CD4-positive, alpha-beta T cell treated with Interleukin-10 for 1 hour (primary cell): ENCODE measurements at regions not wholly inside any gene's neighbourhood (a gene's known extent, or its start where the extent isn't known, plus 50 kb on each side); places are given as distances from the start of the nearest gene placed in this dataset.

Experiments used
- DNase-seq: peaks from one replicate; pipeline ENCODE4 v3.0.0-alpha.2; 2020

- no peak for DNase-seq
Observed at GRCh38 chr13:29921542-29921941, 71.1 kb upstream of the UBL3 start.

GRCh38 chr13:29920025-29920643, 69.7 kb upstream of the UBL3 start:
- no peak for DNase-seq

- DNase-seq, result no peak
Observed at GRCh38 chr13:29918845-29919244, 68.4 kb upstream of the UBL3 start.

GRCh38 chr13:29917650-29918049, 67.2 kb upstream of the UBL3 start:
- DNase-seq, result no peak

GRCh38 chr13:29914581-29914980, 64.2 kb upstream of the UBL3 start:
- no peak for DNase-seq

- no peak for DNase-seq
Observed at GRCh38 chr13:29911781-29912418, 61.5 kb upstream of the UBL3 start.

GRCh38 chr13:29909975-29910674, 59.7 kb upstream of the UBL3 start:
- DNase-seq, result no peak

- no peak for DNase-seq
Observed at GRCh38 chr13:29909081-29909730, 58.8 kb upstream of the UBL3 start.

DNA sequence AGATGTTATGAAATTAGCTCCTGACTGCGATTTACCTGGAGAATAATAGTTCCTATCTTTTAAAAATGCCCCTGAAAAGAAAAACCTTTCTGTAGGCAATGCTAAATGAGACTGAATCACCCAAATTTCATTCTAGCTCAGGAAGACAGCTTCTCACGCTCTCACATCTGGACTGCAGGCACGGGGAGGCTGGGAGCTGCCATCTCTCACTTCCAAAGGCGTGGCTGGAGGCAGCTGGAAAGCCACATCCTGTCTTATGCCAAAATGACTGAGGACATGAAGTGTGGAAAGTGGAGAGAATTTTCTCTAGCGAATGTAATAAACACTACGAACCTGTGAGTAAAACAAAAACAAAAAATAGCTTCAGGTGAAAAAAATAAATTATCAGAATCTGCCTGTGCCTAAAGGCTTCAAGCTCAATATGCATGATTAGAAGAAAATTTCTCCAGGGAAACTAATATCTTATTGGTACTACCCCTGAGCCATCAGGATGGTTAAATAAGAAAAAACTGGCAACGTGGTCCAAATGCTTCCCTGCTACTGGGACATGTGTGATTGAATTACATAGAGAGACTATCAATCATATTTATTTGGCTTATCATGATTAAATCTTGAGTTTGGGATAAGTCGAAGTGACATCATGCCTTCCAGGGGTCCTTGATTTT, 58.1 kb upstream of the UBL3 start:
- no peak for DNase-seq

GRCh38 chr13:29907670-29908069, 57.3 kb upstream of the UBL3 start:
- no peak for DNase-seq

- DNase-seq, result no peak
Observed at GRCh38 chr13:29906432-29907011, 56.1 kb upstream of the UBL3 start.

GRCh38 chr13:29905845-29906244, 55.4 kb upstream of the UBL3 start:
- no peak for DNase-seq

GRCh38 chr13:29903996-29904395, 53.6 kb upstream of the UBL3 start:
- DNase-seq, result no peak

DNA sequence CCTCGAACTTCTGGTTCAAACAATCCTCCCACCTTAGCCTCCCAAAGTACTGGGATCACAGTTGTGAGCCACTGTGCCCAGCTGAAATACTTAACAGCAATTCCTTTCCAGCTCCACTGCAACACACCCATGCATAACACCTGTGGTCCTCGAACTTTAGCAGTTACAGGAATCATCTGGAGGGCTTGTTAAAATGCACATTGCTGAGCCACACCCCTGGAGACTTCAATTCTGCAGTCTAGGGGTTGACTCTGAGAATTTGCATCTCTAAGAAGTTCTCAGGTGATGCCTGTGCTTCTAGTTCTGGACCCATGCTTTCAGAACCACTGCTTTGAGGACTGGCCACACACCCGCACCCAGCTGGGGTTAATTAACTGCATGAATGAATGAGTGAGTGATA, 53.1 kb upstream of the UBL3 start:
- no peak for DNase-seq

DNA sequence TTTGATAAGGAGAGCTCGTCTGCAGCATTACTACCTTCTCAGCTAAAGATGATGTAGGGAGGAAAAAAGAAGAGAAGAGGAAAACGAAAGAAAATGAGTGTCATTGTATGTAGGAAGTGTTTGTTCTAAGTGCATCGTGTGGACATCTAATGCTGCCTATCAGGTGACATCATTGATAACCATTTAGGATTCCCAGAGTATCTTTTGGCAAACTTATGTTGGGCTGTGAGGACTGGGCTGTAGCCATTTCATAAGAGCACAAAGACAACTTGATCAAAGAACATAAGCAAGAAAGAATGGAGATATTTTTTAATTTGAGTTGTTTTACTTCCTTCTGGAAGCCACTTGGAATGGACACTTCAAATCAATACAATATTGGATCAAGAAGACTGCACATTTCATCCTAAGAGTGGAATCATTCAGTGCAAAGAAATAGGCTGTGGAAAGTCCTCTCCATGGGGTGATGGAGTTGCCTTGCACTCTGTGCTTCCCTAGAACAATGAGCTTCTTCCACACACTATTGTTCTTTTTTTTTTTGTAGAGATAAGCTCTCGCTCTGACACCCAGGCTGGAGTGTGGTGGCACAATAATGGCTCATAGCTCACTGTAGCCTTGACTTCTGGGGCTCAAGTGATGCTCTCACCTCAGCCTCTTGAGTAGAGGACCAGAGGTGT, 52.4 kb upstream of the UBL3 start:
- DNase-seq, result no peak

DNA sequence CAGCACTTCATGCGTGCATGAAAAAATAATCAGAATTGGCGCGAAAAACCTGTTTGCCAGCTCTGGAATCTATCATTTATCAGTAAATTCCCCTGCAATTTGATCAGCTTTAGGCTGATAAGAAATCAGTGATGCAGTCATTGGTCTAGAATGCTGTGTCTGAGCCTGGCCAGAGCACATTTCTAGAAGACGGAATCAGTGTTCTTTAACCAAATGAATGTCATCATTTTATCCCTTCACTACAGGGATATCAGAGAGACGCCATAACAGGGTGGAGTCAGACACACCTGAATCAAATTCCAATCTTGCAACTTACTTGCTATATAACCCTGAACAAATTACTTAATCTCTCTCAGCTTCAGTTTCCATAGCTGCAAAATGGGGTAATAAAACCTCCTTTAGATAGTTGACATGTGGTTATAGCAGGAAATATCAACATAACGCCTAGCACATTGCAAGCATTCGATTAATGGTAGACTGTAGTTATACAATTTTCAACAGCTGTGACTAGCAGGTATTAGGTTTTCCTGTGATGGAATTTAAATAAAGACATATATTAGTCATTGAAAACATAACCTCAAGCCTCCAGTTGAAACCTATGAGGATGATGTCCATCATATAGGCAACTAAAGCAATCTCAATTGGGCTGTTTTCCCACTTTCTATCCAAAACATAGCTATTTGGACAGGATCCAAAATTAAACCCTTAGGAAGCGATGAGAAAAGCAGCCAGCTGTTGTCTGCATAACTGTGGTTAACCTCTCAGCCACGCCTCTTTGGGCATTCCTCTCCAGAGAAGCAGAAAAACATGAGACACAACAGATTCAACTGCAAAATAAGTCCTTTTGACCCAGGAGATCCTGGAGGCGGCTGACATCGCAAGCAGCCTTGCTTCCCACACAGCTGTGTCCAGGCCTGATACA, 51.6 kb upstream of the UBL3 start:
- DNase-seq, result peak; percentile 62
